Liver (tissue), 8 donors: ENCODE measurements at regions not wholly inside any gene's neighbourhood (a gene's known extent, or its start where the extent isn't known, plus 50 kb on each side); places are given as distances from the start of the nearest gene placed in this dataset.

Experiments
- DNase-seq: peaks from one replicate; pipeline ENCODE4 v3.0.0-alpha.2; 2017; ENCODE audit warnings: low spot score
- H3K27ac ChIP-seq, 2 donors: one replicate each; pipeline ENCODE4 v1.7.0; 2013; ENCODE audit warnings: inconsistent platforms in 2 of 2, low read length in 2 of 2, control low read depth in 1 of 2, low read depth in 1 of 2, mild to moderate bottlenecking in 1 of 2
- H3K27me3 ChIP-seq, 4 donors: one replicate each; pipeline versions ENCODE4 v1.6.1 to v1.7.0; 2013; ENCODE audit warnings: low read length in 3 of 4, inconsistent platforms in 1 of 4, mild to moderate bottlenecking in 1 of 4, moderate library complexity in 1 of 4; ENCODE audit not compliant: control insufficient read depth in 4 of 4, insufficient read depth in 4 of 4
- H3K36me3 ChIP-seq, 4 donors: one replicate each; pipeline versions ENCODE4 v1.6.1 to v1.7.0; 2013; ENCODE audit warnings: low read length in 3 of 4, mild to moderate bottlenecking in 3 of 4, low read depth in 1 of 4, moderate library complexity in 1 of 4; ENCODE audit not compliant: control insufficient read depth in 4 of 4, insufficient read depth in 3 of 4
- H3K4me1 ChIP-seq, 4 donors: one replicate each; pipeline versions ENCODE4 v1.6.1 to v1.7.0; 2013; ENCODE audit warnings: low read length in 3 of 4, mild to moderate bottlenecking in 3 of 4, moderate library complexity in 1 of 4; ENCODE audit not compliant: control insufficient read depth in 4 of 4, insufficient read depth in 4 of 4
- H3K4me3 ChIP-seq, 3 donors: one replicate each; pipeline versions ENCODE4 v1.6.1 to v1.7.0; 2013; ENCODE audit warnings: low read length in 3 of 3, control low read depth in 1 of 3, low read depth in 1 of 3, mild to moderate bottlenecking in 1 of 3
- H3K9ac ChIP-seq, 2 donors: one replicate each; pipeline ENCODE4 v1.7.0; 2013; ENCODE audit warnings: low read length in 2 of 2, mild to moderate bottlenecking in 2 of 2, moderate library complexity in 2 of 2, control low read depth in 1 of 2, low read depth in 1 of 2
- H3K9me3 ChIP-seq, 4 donors: one replicate each; pipeline versions ENCODE4 v1.6.1 to v1.7.0; 2013; ENCODE audit warnings: low read length in 3 of 4; ENCODE audit not compliant: control insufficient read depth in 4 of 4
- ATF3 ChIP-seq: IDR thresholded peaks from 2 replicates; pipeline ENCODE4 v1.6.1; 2016; ENCODE audit warnings: antibody characterized with exemption
- CTCF ChIP-seq: fragments of 150-350 bp; IDR thresholded peaks from 2 replicates; pipeline ENCODE4 v1.5.1; 2017; ENCODE audit warnings: improper control_type of control experiment, low read depth, low read length; ENCODE audit not compliant: missing input control
- EGR1 ChIP-seq, 2 donors: IDR thresholded peaks; 2 replicates each; pipeline ENCODE4 v1.6.1; 2016 to 2018; ENCODE audit warnings: antibody characterized with exemption in 2 of 2, low read depth in 2 of 2
- FOXA2 ChIP-seq: IDR thresholded peaks from 2 replicates; pipeline ENCODE4 v1.6.1; 2016; ENCODE audit warnings: antibody characterized with exemption
- HNF4A ChIP-seq, 2 donors: conservative IDR thresholded peaks; 2 replicates each; pipeline ENCODE4 v1.6.1; 2016; ENCODE audit warnings: antibody characterized with exemption in 2 of 2, mild to moderate bottlenecking in 2 of 2
- HNF4G ChIP-seq: IDR thresholded peaks from 2 replicates; pipeline ENCODE4 v1.6.1; 2016; ENCODE audit warnings: antibody characterized with exemption
- JUND ChIP-seq, 2 donors: IDR thresholded peaks; 2 replicates each; pipeline ENCODE4 v1.6.1; 2016; ENCODE audit warnings: antibody characterized with exemption in 2 of 2
- MAX ChIP-seq: IDR thresholded peaks from 2 replicates; pipeline ENCODE4 v1.6.1; 2016; ENCODE audit warnings: antibody characterized with exemption
- NR2F2 ChIP-seq: IDR thresholded peaks from 2 replicates; pipeline ENCODE4 v1.6.1; 2016; ENCODE audit warnings: antibody characterized with exemption
- RAD21 ChIP-seq, 2 donors: IDR thresholded peaks; 2 replicates each; pipeline ENCODE4 v1.6.1; 2016; ENCODE audit warnings: antibody characterized with exemption in 2 of 2, mild to moderate bottlenecking in 2 of 2
- REST ChIP-seq: IDR thresholded peaks from 2 replicates; pipeline ENCODE4 v1.6.1; 2016; ENCODE audit warnings: antibody characterized with exemption, mild to moderate bottlenecking
- RXRA ChIP-seq, 2 donors: IDR thresholded peaks; 2 replicates each; pipeline ENCODE4 v1.6.1; 2017 to 2018; ENCODE audit warnings: antibody characterized with exemption in 2 of 2, mild to moderate bottlenecking in 1 of 2
- ZBTB33 ChIP-seq: IDR thresholded peaks from 2 replicates; pipeline ENCODE4 v1.6.1; 2016; ENCODE audit warnings: antibody characterized with exemption
- WGBS: extraction: QIAGEN DNeasy Blood & Tissue Kit; methylation state at CpG from one replicate; pipeline ENCODE4 v1.1.7; 2013; 5-methylcytosine and 5-hydroxymethylcytosine counted together
- donor health status: healthy.
- donor health status: healthy.
- donor health status: healthy.
- donor health status: healthy.
- donor health status: healthy.

- TF ChIP-seq CTCF: no peak
- TF ChIP-seq RXRA (IDR thresholded peaks at IDR 0.05): no peak
- no peak for TF ChIP-seq NR2F2
- TF ChIP-seq HNF4A (conservative IDR thresholded peaks at IDR 0.05): no peak
- TF ChIP-seq EGR1 (IDR thresholded peaks at IDR 0.05; ENCODE audit: low read depth in 2 of 2): no peak
- TF ChIP-seq RAD21 (IDR thresholded peaks at IDR 0.05): no peak
These were observed 430.2 kb upstream of the VSTM2A start (continued) for GRCh38 chr7:54111814-54112511.

- Histone ChIP-seq H3K27me3 (no peaks in the 10 kb centered on the region), H3K9ac (no peak overlapping the region), H3K4me3 (no peak overlapping the region), H3K27ac (no peak overlapping the region), H3K9me3 (no peaks in the 10 kb centered on the region), H3K4me1 (no peaks in the 10 kb centered on the region), H3K36me3 (no peaks in the 10 kb centered on the region)
- 55% methylated on average over 3 of the region's 3 CpGs for WGBS
- TF ChIP-seq REST (no peak), ZBTB33 (no peak), FOXA2 (no peak), CTCF (no peak), JUND (IDR thresholded peaks at IDR 0.05) (no peak), ATF3 (no peak), HNF4G (no peak), NR2F2 (no peak), HNF4A (conservative IDR thresholded peaks at IDR 0.05) (no peak), RAD21 (IDR thresholded peaks at IDR 0.05) (no peak), EGR1 (IDR thresholded peaks at IDR 0.05; ENCODE audit: low read depth in 2 of 2) (no peak), MAX (no peak)
- no peak for DNase-seq
These were observed 429.6 kb upstream of the VSTM2A start for GRCh38 chr7:54112567-54112966.
